Transverse colon (tissue), 4 donors: ENCODE measurements at regions not wholly inside any gene's neighbourhood (a gene's known extent, or its start where the extent isn't known, plus 50 kb on each side); places are given as distances from the start of the nearest gene placed in this dataset.

Experiments used
- DNase-seq: peaks from one replicate; pipeline ENCODE4 v3.0.0-alpha.2; 2019
- H3K27ac ChIP-seq, 4 donors: fragments of 200-600 bp; sonication (generic); 2 replicates each; pipeline ENCODE4 v1.5.1; 2016 to 2018; ENCODE audit warnings: inconsistent platforms in 4 of 4
- H3K27me3 ChIP-seq: fragments of 200-600 bp; sonication (generic); 2 replicates; pipeline ENCODE4 v1.5.1; 2017; ENCODE audit warnings: inconsistent platforms
- H3K36me3 ChIP-seq, 4 donors: fragments of 200-600 bp; sonication (generic); 2 replicates each; pipeline ENCODE4 v1.5.1; 2017 to 2019; ENCODE audit warnings: inconsistent platforms in 4 of 4
- H3K4me1 ChIP-seq, 4 donors: fragments of 200-600 bp; sonication (generic); 2 replicates each; pipeline ENCODE4 v1.5.1; 2017 to 2020; ENCODE audit warnings: inconsistent platforms in 4 of 4
- H3K4me3 ChIP-seq, 4 donors: fragments of 200-600 bp; sonication (generic); 1 replicate in 1 of 4; 2 replicates in 3 of 4; pipeline versions ENCODE4 v1.5.1 to v1.6.1; 2017 to 2019; ENCODE audit warnings: inconsistent platforms in 4 of 4
- H3K9me3 ChIP-seq, 2 donors: fragments of 200-600 bp; sonication (generic); 2 replicates each; pipeline ENCODE4 v1.5.1; 2017 to 2019; ENCODE audit warnings: inconsistent platforms in 2 of 2
- CTCF ChIP-seq, 5 experiments: fragments of 200-600 bp in 3 of 5; fragments of 450-650 bp in 2 of 5; sonication (generic) in 3 of 5; IDR thresholded peaks; 1 replicate in 2 of 5; 2 replicates in 3 of 5; pipeline ENCODE4 v1.5.1; 2016 to 2017; ENCODE audit warnings: antibody characterized with exemption in 5 of 5, inconsistent platforms in 3 of 5, mild to moderate bottlenecking in 2 of 5, moderate library complexity in 1 of 5
- EP300 ChIP-seq: sonication (generic); formaldehyde crosslinking; IDR thresholded peaks from one replicate; pipeline ENCODE4 v1.6.1; 2017; ENCODE audit warnings: antibody characterized with exemption, low read depth
- POLR2A ChIP-seq: fragments of 450-650 bp; IDR thresholded peaks from one replicate; pipeline ENCODE4 v1.6.1; 2016; ENCODE audit warnings: antibody characterized with exemption, mild to moderate bottlenecking, moderate library complexity
- POLR2AphosphoS5 ChIP-seq, 3 donors: sonication (generic); formaldehyde crosslinking; IDR thresholded peaks; one replicate each; pipeline ENCODE4 v1.6.1; 2016; ENCODE audit warnings: antibody characterized with exemption in 3 of 3
- WGBS, 2 donors: methylation state at CpG; one replicate each; pipeline ENCODE4 v1.1.5; 2018; ENCODE audit warnings: low coverage in 1 of 2; 5-methylcytosine and 5-hydroxymethylcytosine counted together
- in situ Hi-C, 4 donors: fragments of 200-750 bp; cut with MboI; loops; one replicate each; pipeline versions ENCODE4 v1.15.0 to v1.15.1; 2017; ENCODE audit warnings: low sequenced_read_pairs in 3 of 4, low pct_ligation_motif_present in 1 of 4, low pct_unique_long_range_greater_than_20kb in 1 of 4
- intact Hi-C: fragments of 100-400 bp; cut with DNase I; formaldehyde crosslinking; loops from one replicate; pipeline ENCODE4 v1.15.1; 2023; ENCODE audit warnings: low total_unique reads

- TF ChIP-seq POLR2A = no peak
- no peak for TF ChIP-seq CTCF (IDR thresholded peaks at IDR 0.05)
- no peak for TF ChIP-seq POLR2AphosphoS5 (IDR thresholded peaks at IDR 0.05)
- TF ChIP-seq EP300 = no peak
Observed at GRCh38 chr6:25215881-25216280, 63.3 kb upstream of the CARMIL1 start.

GRCh38 chr6:25217302-25217701 lies 61.9 kb upstream of the CARMIL1 start:
- Histone ChIP-seq H3K4me3 (no peak overlapping the region), H3K27ac (no peak overlapping the region), H3K4me1 (no peaks in the 10 kb centered on the region), H3K27me3 (no peaks in the 10 kb centered on the region), H3K9me3 (no peaks in the 10 kb centered on the region), H3K36me3 (no peaks in the 10 kb centered on the region)
- WGBS, 2 donors = 95% methylated on average over 2 of the region's 2 CpGs; no CpG with 5 or more reads in 1 of the 2 donors
- intact Hi-C loops = no loop called here
- in situ Hi-C loops = no loop called here
- DNase-seq = no peak
- no peak for TF ChIP-seq EP300
- no peak for TF ChIP-seq POLR2A
- TF ChIP-seq CTCF (IDR thresholded peaks at IDR 0.05) = no peak
- TF ChIP-seq POLR2AphosphoS5 (IDR thresholded peaks at IDR 0.05) = no peak

More at GRCh38 chr6:25215881-25216280, 63.3 kb upstream of the CARMIL1 start:
- Histone ChIP-seq H3K36me3 (no peaks in the 10 kb centered on the region), H3K9me3 (no peaks in the 10 kb centered on the region), H3K27me3 (no peaks in the 10 kb centered on the region), H3K4me3 (no peak overlapping the region), H3K27ac (no peak overlapping the region), H3K4me1 (no peaks in the 10 kb centered on the region)
- no peak for DNase-seq
- intact Hi-C loops (no loop called here), in situ Hi-C loops (no loop called here)
- 88 to 100% methylated on average over 1 to 7 of the region's 7 CpGs for WGBS, 2 donors

GRCh38 chr6:25217829-25218228 lies 61.3 kb upstream of the CARMIL1 start:
- Histone ChIP-seq H3K4me1 (no peaks in the 10 kb centered on the region), H3K9me3 (no peaks in the 10 kb centered on the region), H3K27me3 (no peaks in the 10 kb centered on the region), H3K27ac (no peak overlapping the region), H3K36me3 (no peaks in the 10 kb centered on the region), H3K4me3 (no peak overlapping the region)
- no peak for DNase-seq
- 88% methylated on average over 3 of the region's 3 CpGs; no CpG with 5 or more reads in 1 of the 2 donors for WGBS, 2 donors
- intact Hi-C loops = no loop called here
- TF ChIP-seq POLR2A = no peak
- in situ Hi-C loops = no loop called here

GRCh38 chr6:25218346-25218745 lies 60.8 kb upstream of the CARMIL1 start:
- Histone ChIP-seq H3K4me1 (peaks cover 0 to 4% (median 0%) of the 10 kb centered on the region in 4 donors), H3K9me3 (no peaks in the 10 kb centered on the region), H3K4me3 (no peak overlapping the region), H3K36me3 (no peaks in the 10 kb centered on the region), H3K27ac (no peak overlapping the region), H3K27me3 (no peaks in the 10 kb centered on the region)
- intact Hi-C loops (no loop called here), in situ Hi-C loops (no loop called here)
- TF ChIP-seq CTCF (IDR thresholded peaks at IDR 0.05) = no peak
- TF ChIP-seq EP300 = no peak
- no peak for TF ChIP-seq POLR2AphosphoS5 (IDR thresholded peaks at IDR 0.05)
- no peak for TF ChIP-seq POLR2A
- DNase-seq = no peak
- WGBS, 2 donors = 87% methylated on average over 20 of the region's 24 CpGs; no CpG with 5 or more reads in 1 of the 2 donors

- H3K27ac ChIP-seq = no peak overlapping the region
- H3K4me3 ChIP-seq = no peak overlapping the region
- 0% methylated on average over 1 of the region's 1 CpG for WGBS, 2 donors
- DNase-seq = no peak
- H3K4me1 ChIP-seq = peaks cover 0 to 10% (median 3%) of the 10 kb centered on the region in 4 donors
- intact Hi-C loops (no loop called here), in situ Hi-C loops (no loop called here)
- H3K9me3 ChIP-seq = no peaks in the 10 kb centered on the region
- TF ChIP-seq POLR2A (no peak), POLR2AphosphoS5 (IDR thresholded peaks at IDR 0.05) (no peak), EP300 (no peak), CTCF (IDR thresholded peaks at IDR 0.05) (no peak)
- no peaks in the 10 kb centered on the region for H3K36me3 ChIP-seq
- H3K27me3 ChIP-seq = no peaks in the 10 kb centered on the region
Observed at GRCh38 chr6:25219216-25219916, 59.8 kb upstream of the CARMIL1 start.
